Osteoblast (primary cell): ENCODE measurements at regions not wholly inside any gene's neighbourhood (a gene's known extent, or its start where the extent isn't known, plus 50 kb on each side); places are given as distances from the start of the nearest gene placed in this dataset. TPM values are rescaled to one million over a fixed set of nuclear protein-coding genes. Genes with fewer than 3 reads are reported as not detected.

ENCODE experiments used
- small RNA-seq: library from RNA; depleted of rRNA; stranded (forward); fragments of <200 nt; gene quantifications from one replicate; pipeline ENCODE3, GENCODE V24; 2012

Small RNA genes in the stretch of these regions (small RNA-seq; reads per million reads assigned to genes)
- not detected for gene RF00012
